ENCODE measurements at regions not wholly inside any gene's neighbourhood (a gene's known extent, or its start where the extent isn't known, plus 50 kb on each side); places are given as distances from the start of the nearest gene placed in this dataset.

DNA sequence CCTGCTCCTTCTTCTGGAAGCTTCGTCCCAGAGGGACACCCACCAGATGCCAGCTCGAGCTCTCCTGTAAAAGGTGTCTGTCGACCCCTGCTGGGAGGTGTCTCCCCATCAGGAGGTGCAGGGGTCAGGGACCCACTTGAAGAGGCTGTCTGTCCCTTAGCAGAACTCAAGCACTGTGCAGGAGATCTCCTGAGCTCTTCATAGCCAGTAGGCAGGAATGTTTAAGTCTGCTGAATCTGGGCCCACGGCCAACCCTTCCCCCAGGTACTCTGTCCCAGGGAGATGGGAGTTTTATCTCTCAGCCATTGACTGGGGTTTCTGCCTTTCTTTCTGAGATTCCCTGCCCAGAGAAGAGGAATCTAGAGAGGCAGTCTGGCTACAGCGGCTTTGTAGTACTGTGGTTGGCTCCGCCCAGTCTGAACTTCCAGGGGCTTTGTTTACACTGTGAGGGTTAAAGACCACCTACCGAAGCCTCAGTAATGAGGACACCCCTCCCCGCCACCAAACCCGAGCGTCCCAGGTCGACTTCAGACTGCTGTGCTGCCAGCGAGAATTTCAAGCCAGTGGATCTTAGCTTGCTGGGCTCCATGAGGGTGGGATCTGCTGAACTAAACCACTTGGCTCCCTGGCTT is 1383.0 kb upstream of the TENM3 start:
- 68% methylated on average over 12 of the region's 12 CpGs for WGBS
- Histone ChIP-seq H3K27ac (ENCODE audit: low read length, poor library complexity, severe bottlenecking) (no peak overlapping the region), H2AFZ (ENCODE audit: low read depth, low read length) (no peak overlapping the region), H3K9me3 (ENCODE audit: control insufficient read depth, low read length) (no peaks in the 10 kb centered on the region), H2BK5ac (ENCODE audit: low read depth, low read length, poor library complexity, severe bottlenecking) (no peak overlapping the region), H3K9ac (ENCODE audit: low read length) (no peak overlapping the region), H3K4me2 (ENCODE audit: low read length, poor library complexity, severe bottlenecking) (no peak overlapping the region), H3K79me1 (replicated peaks; ENCODE audit: low read length, poor library complexity, severe bottlenecking) (no peaks in the 10 kb centered on the region), H3K36me3 (ENCODE audit: control insufficient read depth in 1 of 2, insufficient read depth in 2 of 2, low read depth in 1 of 2, low read length in 2 of 2) (no peaks in the 10 kb centered on the region), H2BK12ac (ENCODE audit: low read length in 2 of 2) (no peak overlapping the region), H3K27me3 (ENCODE audit: control insufficient read depth in 1 of 2, insufficient read depth in 1 of 2, low read length in 2 of 2) (no peaks in the 10 kb centered on the region), H2BK15ac (ENCODE audit: low read depth, poor library complexity, severe bottlenecking) (no peak overlapping the region), H3K4me3 (ENCODE audit: insufficient read depth in 1 of 2, low read depth in 1 of 2, low read length in 2 of 2) (no peak overlapping the region), H4K91ac (ENCODE audit: low read length) (no peak overlapping the region), H2AK5ac (ENCODE audit: low read length, severe bottlenecking) (no peak overlapping the region), H4K8ac (ENCODE audit: low read length) (no peak overlapping the region), H2BK120ac (ENCODE audit: low read depth, low read length) (no peak overlapping the region), H3K4me1 (ENCODE audit: control insufficient read depth, insufficient read depth, low read depth, low read length) (no peaks in the 10 kb centered on the region), H3K18ac (ENCODE audit: low read depth in 1 of 2, low read length in 2 of 2) (no peak overlapping the region), H3K23ac (ENCODE audit: low read length in 2 of 2) (no peak overlapping the region), H3K4ac (ENCODE audit: low read depth in 1 of 2, low read length in 2 of 2) (no peak overlapping the region), H3K14ac (ENCODE audit: low read length in 2 of 2) (no peak overlapping the region)
- no peak for DNase-seq

GRCh38 chr4:180861651-180862050 is 1381.6 kb upstream of the TENM3 start:
- Histone ChIP-seq H4K8ac (ENCODE audit: low read length) (no peak overlapping the region), H2BK5ac (ENCODE audit: low read depth, low read length, poor library complexity, severe bottlenecking) (no peak overlapping the region), H2AFZ (ENCODE audit: low read depth, low read length) (no peak overlapping the region), H2AK5ac (ENCODE audit: low read length, severe bottlenecking) (no peak overlapping the region), H3K27ac (ENCODE audit: low read length, poor library complexity, severe bottlenecking) (no peak overlapping the region), H2BK120ac (ENCODE audit: low read depth, low read length) (no peak overlapping the region), H3K14ac (ENCODE audit: low read length in 2 of 2) (no peak overlapping the region), H3K79me1 (replicated peaks; ENCODE audit: low read length, poor library complexity, severe bottlenecking) (no peaks in the 10 kb centered on the region), H3K4me2 (ENCODE audit: low read length, poor library complexity, severe bottlenecking) (no peak overlapping the region), H3K36me3 (ENCODE audit: control insufficient read depth in 1 of 2, insufficient read depth in 2 of 2, low read depth in 1 of 2, low read length in 2 of 2) (no peaks in the 10 kb centered on the region), H2BK12ac (ENCODE audit: low read length in 2 of 2) (no peak overlapping the region), H3K27me3 (ENCODE audit: control insufficient read depth in 1 of 2, insufficient read depth in 1 of 2, low read length in 2 of 2) (no peaks in the 10 kb centered on the region), H3K9me3 (ENCODE audit: control insufficient read depth, low read length) (no peaks in the 10 kb centered on the region), H3K18ac (ENCODE audit: low read depth in 1 of 2, low read length in 2 of 2) (no peak overlapping the region), H3K4me1 (ENCODE audit: control insufficient read depth, insufficient read depth, low read depth, low read length) (no peaks in the 10 kb centered on the region), H2BK15ac (ENCODE audit: low read depth, poor library complexity, severe bottlenecking) (no peak overlapping the region), H3K4ac (ENCODE audit: low read depth in 1 of 2, low read length in 2 of 2) (no peak overlapping the region), H3K4me3 (ENCODE audit: insufficient read depth in 1 of 2, low read depth in 1 of 2, low read length in 2 of 2) (no peak overlapping the region), H4K91ac (ENCODE audit: low read length) (no peak overlapping the region), H3K23ac (ENCODE audit: low read length in 2 of 2) (no peak overlapping the region), H3K9ac (ENCODE audit: low read length) (no peak overlapping the region)
- DNase-seq = no peak
- WGBS = 90% methylated on average over 11 of the region's 11 CpGs

GRCh38 chr4:180866933-180867643 is 1376.1 kb upstream of the TENM3 start:
- Histone ChIP-seq H3K4me3 (ENCODE audit: insufficient read depth in 1 of 2, low read depth in 1 of 2, low read length in 2 of 2) (peak overlapping the region in 1 of 2 experiments; percentile 1), H2BK5ac (ENCODE audit: low read depth, low read length, poor library complexity, severe bottlenecking) (no peak overlapping the region), H2AK5ac (ENCODE audit: low read length, severe bottlenecking) (no peak overlapping the region), H2BK12ac (ENCODE audit: low read length in 2 of 2) (no peak overlapping the region), H2AFZ (ENCODE audit: low read depth, low read length) (no peak overlapping the region), H2BK120ac (ENCODE audit: low read depth, low read length) (no peak overlapping the region), H3K27me3 (ENCODE audit: control insufficient read depth in 1 of 2, insufficient read depth in 1 of 2, low read length in 2 of 2) (no peaks in the 10 kb centered on the region), H3K4me2 (ENCODE audit: low read length, poor library complexity, severe bottlenecking) (no peak overlapping the region), H4K91ac (ENCODE audit: low read length) (no peak overlapping the region), H3K36me3 (ENCODE audit: control insufficient read depth in 1 of 2, insufficient read depth in 2 of 2, low read depth in 1 of 2, low read length in 2 of 2) (no peaks in the 10 kb centered on the region), H3K4ac (ENCODE audit: low read depth in 1 of 2, low read length in 2 of 2) (no peak overlapping the region), H3K9me3 (ENCODE audit: control insufficient read depth, low read length) (no peaks in the 10 kb centered on the region), H2BK15ac (ENCODE audit: low read depth, poor library complexity, severe bottlenecking) (no peak overlapping the region), H3K79me1 (replicated peaks; ENCODE audit: low read length, poor library complexity, severe bottlenecking) (no peaks in the 10 kb centered on the region), H4K8ac (ENCODE audit: low read length) (no peak overlapping the region), H3K9ac (ENCODE audit: low read length) (no peak overlapping the region), H3K4me1 (ENCODE audit: control insufficient read depth, insufficient read depth, low read depth, low read length) (peaks cover 2% of the 10 kb centered on the region), H3K27ac (ENCODE audit: low read length, poor library complexity, severe bottlenecking) (no peak overlapping the region), H3K23ac (ENCODE audit: low read length in 2 of 2) (no peak overlapping the region), H3K18ac (ENCODE audit: low read depth in 1 of 2, low read length in 2 of 2) (no peak overlapping the region), H3K14ac (ENCODE audit: low read length in 2 of 2) (no peak overlapping the region)
- no peak for DNase-seq
- 81% methylated on average over 16 of the region's 16 CpGs for WGBS

DNA sequence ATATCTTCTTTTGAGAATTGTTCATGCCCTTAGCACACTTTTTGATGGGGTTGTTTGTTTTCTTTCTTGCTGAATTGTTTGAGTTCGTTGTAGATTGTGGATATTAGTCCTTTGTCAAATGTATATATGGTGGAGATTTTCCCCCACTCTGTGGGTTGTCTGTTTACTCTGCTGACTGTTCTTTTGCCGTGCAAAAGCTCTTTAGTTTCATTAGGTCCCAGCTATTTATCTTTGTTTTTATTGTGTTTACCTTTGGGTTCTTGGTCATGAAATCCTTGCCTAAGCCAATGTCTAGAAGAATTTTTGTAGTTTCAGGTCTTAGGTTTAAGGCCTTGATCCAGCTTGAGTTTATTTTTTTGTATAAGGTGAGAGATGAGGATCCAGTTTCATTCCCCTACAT is 1372.6 kb upstream of the TENM3 start:
- Histone ChIP-seq H3K14ac (ENCODE audit: low read length in 2 of 2) (no peak overlapping the region), H3K4me2 (ENCODE audit: low read length, poor library complexity, severe bottlenecking) (no peak overlapping the region), H2BK5ac (ENCODE audit: low read depth, low read length, poor library complexity, severe bottlenecking) (no peak overlapping the region), H3K23ac (ENCODE audit: low read length in 2 of 2) (no peak overlapping the region), H3K4me1 (ENCODE audit: control insufficient read depth, insufficient read depth, low read depth, low read length) (peaks cover 2% of the 10 kb centered on the region), H2AFZ (ENCODE audit: low read depth, low read length) (no peak overlapping the region), H3K79me1 (replicated peaks; ENCODE audit: low read length, poor library complexity, severe bottlenecking) (no peaks in the 10 kb centered on the region), H2BK15ac (ENCODE audit: low read depth, poor library complexity, severe bottlenecking) (no peak overlapping the region), H3K27me3 (ENCODE audit: control insufficient read depth in 1 of 2, insufficient read depth in 1 of 2, low read length in 2 of 2) (no peaks in the 10 kb centered on the region), H3K9me3 (ENCODE audit: control insufficient read depth, low read length) (no peaks in the 10 kb centered on the region), H4K91ac (ENCODE audit: low read length) (no peak overlapping the region), H3K36me3 (ENCODE audit: control insufficient read depth in 1 of 2, insufficient read depth in 2 of 2, low read depth in 1 of 2, low read length in 2 of 2) (no peaks in the 10 kb centered on the region), H2BK12ac (ENCODE audit: low read length in 2 of 2) (no peak overlapping the region), H3K4me3 (ENCODE audit: insufficient read depth in 1 of 2, low read depth in 1 of 2, low read length in 2 of 2) (no peak overlapping the region), H4K8ac (ENCODE audit: low read length) (no peak overlapping the region), H3K27ac (ENCODE audit: low read length, poor library complexity, severe bottlenecking) (no peak overlapping the region), H2BK120ac (ENCODE audit: low read depth, low read length) (no peak overlapping the region), H3K9ac (ENCODE audit: low read length) (no peak overlapping the region), H3K18ac (ENCODE audit: low read depth in 1 of 2, low read length in 2 of 2) (no peak overlapping the region), H2AK5ac (ENCODE audit: low read length, severe bottlenecking) (no peak overlapping the region), H3K4ac (ENCODE audit: low read depth in 1 of 2, low read length in 2 of 2) (no peak overlapping the region)
- no peak for DNase-seq
- 66% methylated on average over 2 of the region's 2 CpGs for WGBS

Data from mesenchymal stem cell (in vitro differentiated cells and primary cell).